Panc1 (cell line): ENCODE measurements at regions not wholly inside any gene's neighbourhood (a gene's known extent, or its start where the extent isn't known, plus 50 kb on each side); places are given as distances from the start of the nearest gene placed in this dataset.

Source experiments
- ATAC-seq: fragments of 200-7000 bp; cut with Tn5 transposase; 2 replicates; pipeline ENCODE4 v1.9.1; 2020; ENCODE audit warnings: mild to moderate bottlenecking, moderate library complexity
- BruUV-seq: library from RNA; stranded (reverse); fragments of 400-500 nt; replicated peaks from 2 replicates; lab custom pipeline; 2021; lab: Mats Ljungman, UMichigan
- CTCF ChIA-PET: fragments of 300-600 bp; sonication (Branson Sonifier 250); formaldehyde crosslinking; loops from one replicate; lab custom pipeline; 2022; ENCODE audit warnings: antibody characterized with exemption; lab: Charles Lee
- POLR2A ChIA-PET: fragments of 300-600 bp; sonication (Branson Sonifier 250); formaldehyde crosslinking; loops from one replicate; lab custom pipeline; 2022; ENCODE audit warnings: antibody characterized with exemption; lab: Charles Lee
- DNase-seq: peaks from one replicate; pipeline ENCODE4 v3.0.0-alpha.2; 2010; ENCODE audit warnings: low read depth, low spot score
- H3K27ac ChIP-seq: 2 replicates; pipeline ENCODE4 v1.5.1; 2011; ENCODE audit warnings: mild to moderate bottlenecking, low read length, inconsistent platforms
- H3K27me3 ChIP-seq: fragments of 200-500 bp; sonication (Bioruptor generic); 2 replicates; pipeline ENCODE4 v1.6.0; 2014; ENCODE audit warnings: low read length, inconsistent platforms; ENCODE audit not compliant: control insufficient read depth, insufficient read depth
- H3K36me3 ChIP-seq: fragments of 200-500 bp; sonication (Bioruptor generic); 2 replicates; pipeline ENCODE4 v1.5.1; 2014; ENCODE audit warnings: inconsistent platforms, mild to moderate bottlenecking, low read length, moderate library complexity; ENCODE audit not compliant: control insufficient read depth, insufficient read depth
- H3K4me1 ChIP-seq: 2 replicates; pipeline ENCODE4 v1.5.1; 2011; ENCODE audit warnings: inconsistent platforms, mild to moderate bottlenecking, low read length, moderate library complexity; ENCODE audit not compliant: control insufficient read depth, insufficient read depth
- H3K4me3 ChIP-seq, 2 experiments: 2 replicates each; pipeline ENCODE4 v1.5.1; 2011 to 2012; ENCODE audit warnings: low read depth in 2 of 2, low read length in 2 of 2, mild to moderate bottlenecking in 2 of 2, inconsistent platforms in 1 of 2, moderate library complexity in 1 of 2
- H3K9me3 ChIP-seq: fragments of 200-500 bp; sonication (Bioruptor generic); 2 replicates; pipeline ENCODE4 v1.5.1; 2014; ENCODE audit warnings: low read depth, mild to moderate bottlenecking, inconsistent platforms, low read length, moderate library complexity; ENCODE audit not compliant: control insufficient read depth, insufficient read depth
- POLR2AphosphoS5 ChIP-seq: IDR thresholded peaks from 2 replicates; pipeline ENCODE4 v1.6.1; 2012; ENCODE audit warnings: mild to moderate bottlenecking, low read depth, low read length, moderate library complexity
- SIN3A ChIP-seq: IDR thresholded peaks from 2 replicates; pipeline ENCODE4 v1.6.1; 2012; ENCODE audit warnings: low read depth, mild to moderate bottlenecking, low read length, moderate library complexity, borderline replicate concordance; ENCODE audit not compliant: insufficient read depth
- TCF7L2 ChIP-seq: IDR thresholded peaks from 2 replicates; pipeline ENCODE4 v1.6.1; 2011; ENCODE audit warnings: mild to moderate bottlenecking, low read depth, low read length, inconsistent platforms
- in situ Hi-C: cut with HindIII; loops from 2 replicates; pipeline ENCODE4 v1.10.0; 2016; ENCODE audit warnings: low sequenced_read_pairs, low pct_unique_long_range_greater_than_20kb
- intact Hi-C: fragments of 100-400 bp; cut with micrococcal nuclease; formaldehyde crosslinking; loops from one replicate; pipeline ENCODE4 v1.10.0; 2022; ENCODE audit not compliant: unreplicated experiment
- TF ChIP-seq, protein P1 (sequence below): fragments of 450-650 bp; IDR thresholded peaks from 2 replicates; pipeline ENCODE4 v1.5.1; 2017; ENCODE audit warnings: mild to moderate bottlenecking
- TF ChIP-seq, protein P2 (sequence below), 2 experiments: IDR thresholded peaks; 2 replicates each; pipeline ENCODE4 v1.6.1; 2011 to 2012; ENCODE audit warnings: low read depth in 2 of 2, control low read depth in 1 of 2, low read length in 1 of 2, mild to moderate bottlenecking in 1 of 2, moderate library complexity in 1 of 2; ENCODE audit not compliant: insufficient read depth in 1 of 2

DNA sequence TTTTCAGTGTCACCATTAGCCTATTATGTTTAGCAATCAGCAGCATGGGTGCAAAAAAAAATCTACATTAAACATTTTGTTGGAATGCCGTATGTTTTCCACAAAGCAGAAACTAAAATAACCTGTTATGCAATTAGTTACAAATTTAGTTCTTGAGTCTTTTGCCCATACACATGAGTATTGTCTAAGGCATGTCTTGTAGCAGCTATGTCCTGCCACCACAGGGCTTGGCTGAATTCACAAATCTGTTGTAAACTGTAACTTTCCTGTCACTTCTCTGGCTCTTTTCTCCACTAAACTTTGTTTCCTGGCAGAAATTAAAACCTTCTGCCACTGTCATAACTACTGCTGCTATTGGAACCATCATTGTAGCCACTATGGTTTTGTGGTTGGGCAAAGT lies 277.9 kb upstream of the SPRY2 start:
- intact Hi-C loops (no loop called here), in situ Hi-C loops (no loop called here)
- DNase-seq (no peak), ATAC-seq (no peak)
- TF ChIP-seq TCF7L2 (no peak), SIN3A (no peak), POLR2AphosphoS5 (no peak)
- TF ChIP-seq, protein P1, sequence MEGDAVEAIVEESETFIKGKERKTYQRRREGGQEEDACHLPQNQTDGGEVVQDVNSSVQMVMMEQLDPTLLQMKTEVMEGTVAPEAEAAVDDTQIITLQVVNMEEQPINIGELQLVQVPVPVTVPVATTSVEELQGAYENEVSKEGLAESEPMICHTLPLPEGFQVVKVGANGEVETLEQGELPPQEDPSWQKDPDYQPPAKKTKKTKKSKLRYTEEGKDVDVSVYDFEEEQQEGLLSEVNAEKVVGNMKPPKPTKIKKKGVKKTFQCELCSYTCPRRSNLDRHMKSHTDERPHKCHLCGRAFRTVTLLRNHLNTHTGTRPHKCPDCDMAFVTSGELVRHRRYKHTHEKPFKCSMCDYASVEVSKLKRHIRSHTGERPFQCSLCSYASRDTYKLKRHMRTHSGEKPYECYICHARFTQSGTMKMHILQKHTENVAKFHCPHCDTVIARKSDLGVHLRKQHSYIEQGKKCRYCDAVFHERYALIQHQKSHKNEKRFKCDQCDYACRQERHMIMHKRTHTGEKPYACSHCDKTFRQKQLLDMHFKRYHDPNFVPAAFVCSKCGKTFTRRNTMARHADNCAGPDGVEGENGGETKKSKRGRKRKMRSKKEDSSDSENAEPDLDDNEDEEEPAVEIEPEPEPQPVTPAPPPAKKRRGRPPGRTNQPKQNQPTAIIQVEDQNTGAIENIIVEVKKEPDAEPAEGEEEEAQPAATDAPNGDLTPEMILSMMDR = no peak
- TF ChIP-seq, protein P2, sequence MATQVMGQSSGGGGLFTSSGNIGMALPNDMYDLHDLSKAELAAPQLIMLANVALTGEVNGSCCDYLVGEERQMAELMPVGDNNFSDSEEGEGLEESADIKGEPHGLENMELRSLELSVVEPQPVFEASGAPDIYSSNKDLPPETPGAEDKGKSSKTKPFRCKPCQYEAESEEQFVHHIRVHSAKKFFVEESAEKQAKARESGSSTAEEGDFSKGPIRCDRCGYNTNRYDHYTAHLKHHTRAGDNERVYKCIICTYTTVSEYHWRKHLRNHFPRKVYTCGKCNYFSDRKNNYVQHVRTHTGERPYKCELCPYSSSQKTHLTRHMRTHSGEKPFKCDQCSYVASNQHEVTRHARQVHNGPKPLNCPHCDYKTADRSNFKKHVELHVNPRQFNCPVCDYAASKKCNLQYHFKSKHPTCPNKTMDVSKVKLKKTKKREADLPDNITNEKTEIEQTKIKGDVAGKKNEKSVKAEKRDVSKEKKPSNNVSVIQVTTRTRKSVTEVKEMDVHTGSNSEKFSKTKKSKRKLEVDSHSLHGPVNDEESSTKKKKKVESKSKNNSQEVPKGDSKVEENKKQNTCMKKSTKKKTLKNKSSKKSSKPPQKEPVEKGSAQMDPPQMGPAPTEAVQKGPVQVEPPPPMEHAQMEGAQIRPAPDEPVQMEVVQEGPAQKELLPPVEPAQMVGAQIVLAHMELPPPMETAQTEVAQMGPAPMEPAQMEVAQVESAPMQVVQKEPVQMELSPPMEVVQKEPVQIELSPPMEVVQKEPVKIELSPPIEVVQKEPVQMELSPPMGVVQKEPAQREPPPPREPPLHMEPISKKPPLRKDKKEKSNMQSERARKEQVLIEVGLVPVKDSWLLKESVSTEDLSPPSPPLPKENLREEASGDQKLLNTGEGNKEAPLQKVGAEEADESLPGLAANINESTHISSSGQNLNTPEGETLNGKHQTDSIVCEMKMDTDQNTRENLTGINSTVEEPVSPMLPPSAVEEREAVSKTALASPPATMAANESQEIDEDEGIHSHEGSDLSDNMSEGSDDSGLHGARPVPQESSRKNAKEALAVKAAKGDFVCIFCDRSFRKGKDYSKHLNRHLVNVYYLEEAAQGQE (IDR thresholded peaks at IDR 0.05; ENCODE audit: insufficient read depth in 1 of 2, low read depth in 2 of 2, low read length in 1 of 2) = no peak
- Histone ChIP-seq H3K36me3 (no peaks in the 10 kb centered on the region), H3K27me3 (no peaks in the 10 kb centered on the region), H3K27ac (no peak overlapping the region), H3K4me3 (no peak overlapping the region), H3K4me1 (no peaks in the 10 kb centered on the region), H3K9me3 (no peaks in the 10 kb centered on the region)
- no TSS peak for BruUV-seq
- CTCF ChIA-PET = no interaction called here
- POLR2A ChIA-PET = no interaction called here

DNA sequence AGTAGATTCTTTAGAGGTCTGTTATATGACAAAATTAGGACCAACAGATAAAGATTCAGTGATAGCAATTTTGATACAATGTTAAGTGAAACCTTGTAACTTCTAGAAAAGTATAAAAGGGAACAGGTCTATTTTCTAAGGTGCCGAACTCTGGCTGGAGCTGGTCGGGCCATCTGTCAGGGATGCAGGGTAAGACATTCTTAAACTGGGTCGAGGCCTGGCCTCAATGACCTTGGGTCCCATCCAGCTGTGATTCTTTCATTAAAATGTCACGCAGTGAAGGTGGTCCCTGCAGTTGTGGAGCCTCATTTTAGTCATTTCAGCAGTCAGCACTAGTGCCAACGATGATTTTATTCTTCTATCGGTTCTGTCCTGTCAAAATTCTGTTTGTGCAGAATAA lies 271.9 kb upstream of the SPRY2 start:
- intact Hi-C loops = no loop called here
- POLR2A ChIA-PET = no interaction called here

More for the DNA sequence above, 271.9 kb upstream of the SPRY2 start:
- TF ChIP-seq, protein P1 = no peak
- Histone ChIP-seq H3K4me3 (no peak overlapping the region), H3K9me3 (no peaks in the 10 kb centered on the region), H3K27me3 (no peaks in the 10 kb centered on the region), H3K27ac (no peak overlapping the region), H3K36me3 (no peaks in the 10 kb centered on the region), H3K4me1 (no peaks in the 10 kb centered on the region)
- no peak for DNase-seq
- in situ Hi-C loops = no loop called here
- BruUV-seq = no TSS peak
- CTCF ChIA-PET = no interaction called here
- ATAC-seq = no peak
